HG03095 (cell line): ENCODE measurements at regions not wholly inside any gene's neighbourhood (a gene's known extent, or its start where the extent isn't known, plus 50 kb on each side); places are given as distances from the start of the nearest gene placed in this dataset.
"Not testable (repeated sequence)": the region's sequence is repeated elsewhere in the genome, so short reads cannot be mapped to it uniquely, and the experiment has no call there.

Experiments
- ATAC-seq: cut with Tn5 transposase; IDR thresholded peaks from one replicate; pipeline ENCODE4 v1.9.1; 2021; ENCODE audit warnings: moderate library complexity; ENCODE audit not compliant: unreplicated experiment

GRCh38 chr5:158272409-158272808 is 413.5 kb upstream of the CLINT1 start:
- no peak for ATAC-seq

GRCh38 chr5:158270996-158271554 is 412.1 kb upstream of the CLINT1 start:
- no peak for ATAC-seq

GRCh38 chr5:158268286-158268685 is 409.3 kb upstream of the CLINT1 start:
- no peak for ATAC-seq

- ATAC-seq: no peak
These were observed 408.3 kb upstream of the CLINT1 start for GRCh38 chr5:158267228-158267627.

GRCh38 chr5:158265931-158266700 is 407.2 kb upstream of the CLINT1 start:
- ATAC-seq: no peak

DNA sequence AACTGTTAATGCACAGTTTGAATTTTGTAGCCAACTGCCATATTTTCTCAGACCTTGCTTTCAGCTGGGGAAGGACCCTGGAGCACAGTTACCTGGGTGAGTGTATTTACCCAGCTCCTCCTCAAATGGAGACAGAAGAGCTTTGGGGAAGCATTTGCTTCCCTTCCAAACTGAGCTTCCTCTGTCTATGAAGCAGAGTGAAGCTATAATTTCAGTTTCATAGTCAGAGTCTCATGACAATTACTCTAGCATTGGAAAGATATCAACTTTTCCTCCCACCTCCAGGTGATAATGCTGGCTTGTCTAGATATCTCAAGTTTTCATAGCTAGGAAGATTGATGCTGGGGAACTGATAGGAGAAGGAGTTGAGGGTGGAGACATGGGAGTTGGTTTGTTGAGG is 406.4 kb upstream of the CLINT1 start:
- ATAC-seq: no peak

GRCh38 chr5:158264264-158264663 is 405.3 kb upstream of the CLINT1 start:
- ATAC-seq: no peak

GRCh38 chr5:158261674-158262367 is 402.9 kb upstream of the CLINT1 start:
- ATAC-seq: no peak

GRCh38 chr5:158256096-158256495 is 397.2 kb upstream of the CLINT1 start:
- ATAC-seq: no peak

DNA sequence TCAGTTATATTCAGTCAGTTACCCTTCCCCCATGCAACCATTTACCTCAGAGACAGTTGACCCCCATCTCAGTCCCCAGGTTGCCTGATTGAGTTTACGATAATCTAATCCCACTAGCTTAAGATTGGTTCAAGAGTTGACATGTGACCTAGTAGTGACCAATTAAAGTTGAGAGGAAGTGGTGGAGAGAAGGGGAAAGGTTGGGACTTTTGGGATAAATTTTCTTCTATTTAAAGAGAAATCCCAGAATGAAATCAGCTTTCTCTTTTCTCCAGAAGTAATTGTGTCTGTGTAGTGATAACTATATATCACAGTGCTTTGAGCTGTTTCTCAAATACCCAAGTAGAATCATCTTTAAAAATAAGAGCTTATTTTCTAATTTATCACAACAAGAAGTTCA is 396.7 kb upstream of the CLINT1 start:
- no peak for ATAC-seq

DNA sequence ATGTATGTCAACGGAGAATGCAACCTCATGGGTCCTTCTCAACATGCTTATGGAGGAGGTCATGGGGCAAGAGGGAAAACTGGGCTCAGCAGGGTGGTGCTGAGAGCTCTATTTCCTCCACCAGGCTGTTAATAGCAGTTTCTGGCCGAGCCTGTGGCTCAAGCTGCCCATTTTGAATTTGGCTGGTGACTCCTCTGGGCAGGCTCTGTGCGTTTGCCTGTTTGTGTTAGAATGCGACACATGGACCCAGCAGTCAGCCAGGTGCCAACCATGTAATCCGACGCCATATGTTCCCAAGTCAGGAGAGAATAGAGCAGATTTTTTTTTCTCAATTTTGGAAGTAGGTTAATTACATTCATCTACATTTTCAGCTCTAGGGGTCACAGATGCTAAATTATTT is 387.7 kb upstream of the CLINT1 start:
- no peak for ATAC-seq

- ATAC-seq: no peak
These were observed 386.6 kb upstream of the CLINT1 start for GRCh38 chr5:158245513-158245912.

GRCh38 chr5:158244882-158245281 is 385.9 kb upstream of the CLINT1 start:
- no peak for ATAC-seq

GRCh38 chr5:158236511-158237335 is 377.8 kb upstream of the CLINT1 start:
- no peak for ATAC-seq

- no peak for ATAC-seq
These were observed 376.2 kb upstream of the CLINT1 start for GRCh38 chr5:158235159-158235547.

DNA sequence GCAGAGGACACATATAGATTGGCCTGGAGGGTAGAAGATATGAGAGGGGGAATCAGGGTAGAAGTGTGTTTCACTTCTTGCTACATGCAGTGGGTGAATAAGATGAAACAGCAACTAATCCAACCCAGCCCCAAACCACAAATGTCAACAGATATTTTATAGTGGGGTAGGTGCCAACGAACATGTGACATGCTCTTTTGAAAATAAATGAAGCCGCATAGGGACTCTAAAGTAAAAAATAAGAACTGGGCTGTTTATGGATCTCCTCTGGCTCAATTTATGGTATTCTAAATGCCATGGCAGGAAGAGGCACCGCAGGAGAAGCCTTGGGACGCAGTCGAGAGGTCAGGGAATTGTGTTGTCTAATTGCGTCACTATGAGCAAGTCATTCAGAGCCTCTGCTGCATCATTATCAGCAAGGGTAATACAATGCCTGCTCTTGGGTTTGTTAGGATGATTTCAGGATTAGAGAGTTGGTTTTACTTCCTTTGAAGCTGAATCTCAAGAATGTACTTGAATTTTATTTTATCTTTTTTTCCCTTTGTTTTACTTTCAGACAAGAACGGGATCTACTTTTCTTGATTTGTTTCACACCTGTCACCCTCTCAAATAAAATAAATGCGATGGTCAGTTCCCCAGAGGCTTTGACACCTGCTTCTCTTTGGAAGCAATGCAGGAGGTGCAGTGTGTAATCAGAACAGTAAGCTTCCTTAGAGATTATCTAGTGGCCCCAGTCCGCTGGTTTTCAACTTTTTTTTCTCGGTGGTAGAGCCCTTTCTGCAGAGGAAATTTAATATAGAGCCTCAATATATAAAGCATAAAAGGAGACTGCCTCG is 375.6 kb upstream of the CLINT1 start:
- no peak for ATAC-seq

DNA sequence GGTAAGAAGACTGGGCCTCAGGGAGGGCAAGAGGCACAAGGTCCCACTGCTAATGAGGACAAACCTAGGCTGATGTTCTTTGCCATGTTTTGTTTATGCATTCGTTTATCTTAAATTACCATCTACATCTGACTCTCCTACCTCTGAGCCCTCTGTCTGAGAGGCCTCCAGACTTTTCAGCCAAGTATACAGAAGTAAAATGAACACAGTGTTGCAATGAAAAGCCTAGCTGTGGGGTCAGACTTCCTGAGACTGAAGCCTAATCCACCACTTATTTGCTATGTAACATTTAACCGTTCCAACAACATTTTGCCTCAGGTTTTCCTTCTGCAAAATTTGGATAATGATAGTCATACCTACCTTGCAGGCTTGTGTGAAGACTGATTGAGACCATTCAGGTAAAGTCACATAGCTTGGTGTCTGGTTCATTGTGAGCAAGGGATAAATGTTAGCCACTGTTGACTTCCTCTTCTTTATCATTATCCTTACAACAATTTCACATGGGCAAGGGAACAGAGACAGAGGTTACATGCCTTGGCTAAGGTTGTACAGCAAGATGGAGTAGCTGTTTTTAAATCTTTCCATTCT is 374.9 kb upstream of the CLINT1 start:
- no peak for ATAC-seq

- not testable (repeated sequence) for ATAC-seq
These were observed 368.4 kb upstream of the CLINT1 start for GRCh38 chr5:158227314-158227713.

GRCh38 chr5:158226496-158226895 is 367.6 kb upstream of the CLINT1 start:
- no peak for ATAC-seq

DNA sequence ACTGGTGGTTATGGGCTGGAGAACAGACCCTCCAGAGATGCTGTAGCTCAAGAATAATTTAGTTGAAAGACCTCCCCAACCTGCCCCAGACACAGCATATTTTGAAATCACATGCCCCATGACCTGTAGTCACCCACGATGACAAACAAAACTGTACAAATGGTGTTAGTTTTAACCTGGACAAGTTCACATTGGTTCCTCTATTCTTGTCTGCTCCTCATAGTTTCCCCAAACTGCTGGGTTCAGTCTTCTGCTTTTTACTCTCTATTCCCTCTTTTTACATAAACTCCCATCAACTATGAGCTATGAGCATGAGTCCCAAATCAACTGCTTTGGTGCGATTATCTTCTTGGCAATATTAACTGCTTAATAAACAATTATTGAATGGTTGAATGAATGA is 365.3 kb upstream of the CLINT1 start:
- no peak for ATAC-seq
